ENCODE measurements at regions not wholly inside any gene's neighbourhood (a gene's known extent, or its start where the extent isn't known, plus 50 kb on each side); places are given as distances from the start of the nearest gene placed in this dataset.

DNA sequence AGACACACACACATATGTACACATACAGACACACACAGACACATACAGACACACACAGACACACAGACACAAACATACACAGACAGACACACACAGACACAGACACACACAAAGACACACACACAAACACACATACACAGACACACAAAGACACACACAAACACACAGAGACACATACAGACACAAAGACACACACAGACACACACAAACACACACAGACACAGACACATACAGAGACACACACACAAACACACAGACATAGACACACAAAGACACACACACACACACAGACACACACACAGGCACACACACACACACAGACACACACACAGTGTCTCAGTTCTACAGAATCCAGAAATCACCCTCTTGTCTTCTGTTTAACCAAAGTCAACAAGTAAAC lies 280.7 kb downstream of the ASMT start:
- Histone ChIP-seq H3K4me1 (ENCODE audit: control insufficient read depth, insufficient read depth, low read depth, low read length) (no peaks in the 10 kb centered on the region), H2AK5ac (ENCODE audit: low read length, severe bottlenecking) (no peak overlapping the region), H2BK12ac (ENCODE audit: low read length in 2 of 2) (no peak overlapping the region), H3K36me3 (ENCODE audit: control insufficient read depth in 1 of 2, insufficient read depth in 2 of 2, low read depth in 1 of 2, low read length in 2 of 2) (no peaks in the 10 kb centered on the region), H3K9me3 (ENCODE audit: control insufficient read depth, low read length) (no peaks in the 10 kb centered on the region), H2AFZ (ENCODE audit: low read depth, low read length) (no peak overlapping the region), H2BK120ac (ENCODE audit: low read depth, low read length) (no peak overlapping the region), H3K9ac (ENCODE audit: low read length) (no peak overlapping the region), H3K14ac (ENCODE audit: low read length in 2 of 2) (no peak overlapping the region), H3K4ac (ENCODE audit: low read depth in 1 of 2, low read length in 2 of 2) (no peak overlapping the region), H3K27ac (ENCODE audit: low read length, poor library complexity, severe bottlenecking) (no peak overlapping the region), H2BK15ac (ENCODE audit: low read depth, poor library complexity, severe bottlenecking) (no peak overlapping the region), H3K79me1 (replicated peaks; ENCODE audit: low read length, poor library complexity, severe bottlenecking) (no peaks in the 10 kb centered on the region), H3K4me2 (ENCODE audit: low read length, poor library complexity, severe bottlenecking) (no peak overlapping the region), H3K4me3 (ENCODE audit: insufficient read depth in 1 of 2, low read depth in 1 of 2, low read length in 2 of 2) (no peak overlapping the region), H3K27me3 (ENCODE audit: control insufficient read depth in 1 of 2, insufficient read depth in 1 of 2, low read length in 2 of 2) (no peaks in the 10 kb centered on the region), H3K18ac (ENCODE audit: low read depth in 1 of 2, low read length in 2 of 2) (no peak overlapping the region), H3K23ac (ENCODE audit: low read length in 2 of 2) (no peak overlapping the region), H4K8ac (ENCODE audit: low read length) (no peak overlapping the region), H2BK5ac (ENCODE audit: low read depth, low read length, poor library complexity, severe bottlenecking) (no peak overlapping the region), H4K91ac (ENCODE audit: low read length) (no peak overlapping the region)
- no peak for DNase-seq

DNA sequence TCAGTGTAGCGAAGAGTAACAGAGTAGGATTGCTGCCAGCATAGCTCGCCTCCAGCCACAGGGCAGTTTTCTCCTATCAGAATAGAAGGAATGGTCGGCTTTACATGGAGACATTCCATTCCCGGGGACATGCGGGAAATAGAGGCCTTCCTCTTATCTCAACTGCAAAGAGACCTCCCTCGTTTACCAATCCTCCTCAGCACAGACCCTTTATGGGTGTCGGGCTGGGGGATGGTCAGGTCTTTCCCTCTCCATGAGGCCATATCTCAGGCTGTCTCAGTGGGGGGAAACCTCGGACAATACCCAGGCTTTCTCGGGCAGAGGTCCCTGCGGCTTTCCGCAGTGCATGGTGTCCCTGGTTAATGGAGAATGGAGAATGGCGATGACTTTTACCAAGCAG lies 285.0 kb downstream of the ASMT start:
- no peak for DNase-seq
- Histone ChIP-seq H3K9ac (ENCODE audit: low read length) (no peak overlapping the region), H3K4me3 (ENCODE audit: insufficient read depth in 1 of 2, low read depth in 1 of 2, low read length in 2 of 2) (no peak overlapping the region), H3K36me3 (ENCODE audit: control insufficient read depth in 1 of 2, insufficient read depth in 2 of 2, low read depth in 1 of 2, low read length in 2 of 2) (no peaks in the 10 kb centered on the region), H3K23ac (ENCODE audit: low read length in 2 of 2) (no peak overlapping the region), H3K9me3 (ENCODE audit: control insufficient read depth, low read length) (peaks cover 9% of the 10 kb centered on the region), H2BK15ac (ENCODE audit: low read depth, poor library complexity, severe bottlenecking) (no peak overlapping the region), H2BK120ac (ENCODE audit: low read depth, low read length) (no peak overlapping the region), H4K8ac (ENCODE audit: low read length) (no peak overlapping the region), H2AFZ (ENCODE audit: low read depth, low read length) (no peak overlapping the region), H3K27ac (ENCODE audit: low read length, poor library complexity, severe bottlenecking) (no peak overlapping the region), H3K27me3 (ENCODE audit: control insufficient read depth in 1 of 2, insufficient read depth in 1 of 2, low read length in 2 of 2) (no peaks in the 10 kb centered on the region), H3K79me1 (replicated peaks; ENCODE audit: low read length, poor library complexity, severe bottlenecking) (no peaks in the 10 kb centered on the region), H2BK5ac (ENCODE audit: low read depth, low read length, poor library complexity, severe bottlenecking) (no peak overlapping the region), H3K4me1 (ENCODE audit: control insufficient read depth, insufficient read depth, low read depth, low read length) (no peaks in the 10 kb centered on the region), H2BK12ac (ENCODE audit: low read length in 2 of 2) (no peak overlapping the region), H3K4me2 (ENCODE audit: low read length, poor library complexity, severe bottlenecking) (no peak overlapping the region), H3K14ac (ENCODE audit: low read length in 2 of 2) (no peak overlapping the region), H4K91ac (ENCODE audit: low read length) (no peak overlapping the region), H3K4ac (ENCODE audit: low read depth in 1 of 2, low read length in 2 of 2) (no peak overlapping the region), H3K18ac (ENCODE audit: low read depth in 1 of 2, low read length in 2 of 2) (no peak overlapping the region), H2AK5ac (ENCODE audit: low read length, severe bottlenecking) (no peak overlapping the region)
- WGBS: 61% methylated on average over 12 of the region's 12 CpGs

DNA sequence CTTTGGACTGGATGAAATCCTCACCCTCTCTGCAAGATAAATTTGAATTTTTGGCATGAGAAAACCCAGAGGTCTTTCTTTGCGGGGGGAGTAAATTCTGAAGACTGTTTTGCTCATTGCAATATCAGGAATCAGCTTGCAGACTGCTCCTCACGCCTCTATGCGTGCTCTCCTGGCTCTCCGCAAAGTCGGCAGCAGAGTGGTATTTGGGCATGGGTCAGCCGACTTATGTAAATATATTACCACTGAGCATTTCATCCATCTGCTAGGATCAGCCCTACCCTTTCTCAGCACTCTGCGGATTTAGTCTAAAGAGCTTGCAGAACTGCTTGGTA lies 288.0 kb downstream of the ASMT start:
- Histone ChIP-seq H2BK120ac (ENCODE audit: low read depth, low read length) (no peak overlapping the region), H3K27me3 (ENCODE audit: control insufficient read depth in 1 of 2, insufficient read depth in 1 of 2, low read length in 2 of 2) (no peaks in the 10 kb centered on the region), H3K23ac (ENCODE audit: low read length in 2 of 2) (no peak overlapping the region), H2AK5ac (ENCODE audit: low read length, severe bottlenecking) (no peak overlapping the region), H3K79me1 (replicated peaks; ENCODE audit: low read length, poor library complexity, severe bottlenecking) (no peaks in the 10 kb centered on the region), H3K4me2 (ENCODE audit: low read length, poor library complexity, severe bottlenecking) (no peak overlapping the region), H3K27ac (ENCODE audit: low read length, poor library complexity, severe bottlenecking) (no peak overlapping the region), H3K9me3 (ENCODE audit: control insufficient read depth, low read length) (peaks cover 13% of the 10 kb centered on the region), H3K14ac (ENCODE audit: low read length in 2 of 2) (no peak overlapping the region), H3K9ac (ENCODE audit: low read length) (no peak overlapping the region), H4K91ac (ENCODE audit: low read length) (no peak overlapping the region), H2BK12ac (ENCODE audit: low read length in 2 of 2) (no peak overlapping the region), H2AFZ (ENCODE audit: low read depth, low read length) (no peak overlapping the region), H3K4ac (ENCODE audit: low read depth in 1 of 2, low read length in 2 of 2) (no peak overlapping the region), H3K18ac (ENCODE audit: low read depth in 1 of 2, low read length in 2 of 2) (no peak overlapping the region), H4K8ac (ENCODE audit: low read length) (no peak overlapping the region), H2BK5ac (ENCODE audit: low read depth, low read length, poor library complexity, severe bottlenecking) (no peak overlapping the region), H2BK15ac (ENCODE audit: low read depth, poor library complexity, severe bottlenecking) (no peak overlapping the region), H3K4me3 (ENCODE audit: insufficient read depth in 1 of 2, low read depth in 1 of 2, low read length in 2 of 2) (no peak overlapping the region), H3K4me1 (ENCODE audit: control insufficient read depth, insufficient read depth, low read depth, low read length) (no peaks in the 10 kb centered on the region), H3K36me3 (ENCODE audit: control insufficient read depth in 1 of 2, insufficient read depth in 2 of 2, low read depth in 1 of 2, low read length in 2 of 2) (no peaks in the 10 kb centered on the region)
- no peak for DNase-seq
- WGBS: 82% methylated on average over 7 of the region's 7 CpGs

DNA sequence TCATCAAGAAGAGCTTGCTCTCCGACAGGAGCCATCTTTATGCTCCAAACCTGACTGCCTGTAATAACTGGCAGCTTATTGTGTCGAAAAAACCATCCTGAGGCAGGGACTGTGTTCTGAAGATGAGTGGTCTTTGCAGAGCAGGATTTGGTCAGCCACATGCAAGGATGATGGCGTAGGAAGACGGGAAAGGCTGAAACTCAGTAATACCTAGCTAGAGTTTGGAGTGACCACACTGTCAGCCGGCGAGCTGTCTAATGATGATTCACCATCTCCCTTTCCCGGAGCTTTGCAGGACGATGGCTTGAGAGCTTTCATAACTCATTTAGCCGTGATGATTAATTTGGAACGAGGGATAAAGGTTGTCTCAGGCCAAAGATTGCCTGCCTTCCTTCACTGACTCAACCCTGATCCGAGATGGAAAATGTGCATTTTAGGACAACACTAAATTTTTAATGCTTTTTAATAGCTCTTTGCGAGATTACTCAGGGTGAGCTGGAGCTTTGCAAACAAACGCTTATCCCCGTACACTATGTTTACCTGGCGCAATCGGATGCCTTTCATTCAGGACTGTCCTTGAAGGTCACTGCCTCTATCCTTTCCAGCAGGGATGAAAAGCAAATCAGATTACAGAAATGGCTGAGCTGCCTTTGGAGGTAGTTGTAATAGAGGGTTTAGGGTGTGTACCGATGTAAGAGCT lies 288.5 kb downstream of the ASMT start:
- Histone ChIP-seq H2AK5ac (ENCODE audit: low read length, severe bottlenecking) (no peak overlapping the region), H3K4me2 (ENCODE audit: low read length, poor library complexity, severe bottlenecking) (no peak overlapping the region), H2BK15ac (ENCODE audit: low read depth, poor library complexity, severe bottlenecking) (no peak overlapping the region), H2BK12ac (ENCODE audit: low read length in 2 of 2) (no peak overlapping the region), H3K4ac (ENCODE audit: low read depth in 1 of 2, low read length in 2 of 2) (no peak overlapping the region), H4K91ac (ENCODE audit: low read length) (no peak overlapping the region), H3K4me1 (ENCODE audit: control insufficient read depth, insufficient read depth, low read depth, low read length) (no peaks in the 10 kb centered on the region), H3K9ac (ENCODE audit: low read length) (no peak overlapping the region), H4K8ac (ENCODE audit: low read length) (no peak overlapping the region), H3K18ac (ENCODE audit: low read depth in 1 of 2, low read length in 2 of 2) (no peak overlapping the region), H3K79me1 (replicated peaks; ENCODE audit: low read length, poor library complexity, severe bottlenecking) (no peaks in the 10 kb centered on the region), H3K27me3 (ENCODE audit: control insufficient read depth in 1 of 2, insufficient read depth in 1 of 2, low read length in 2 of 2) (no peaks in the 10 kb centered on the region), H3K36me3 (ENCODE audit: control insufficient read depth in 1 of 2, insufficient read depth in 2 of 2, low read depth in 1 of 2, low read length in 2 of 2) (no peaks in the 10 kb centered on the region), H3K4me3 (ENCODE audit: insufficient read depth in 1 of 2, low read depth in 1 of 2, low read length in 2 of 2) (no peak overlapping the region), H2AFZ (ENCODE audit: low read depth, low read length) (no peak overlapping the region), H3K9me3 (ENCODE audit: control insufficient read depth, low read length) (peaks cover 13% of the 10 kb centered on the region), H3K27ac (ENCODE audit: low read length, poor library complexity, severe bottlenecking) (no peak overlapping the region), H2BK120ac (ENCODE audit: low read depth, low read length) (no peak overlapping the region), H2BK5ac (ENCODE audit: low read depth, low read length, poor library complexity, severe bottlenecking) (no peak overlapping the region), H3K23ac (ENCODE audit: low read length in 2 of 2) (no peak overlapping the region), H3K14ac (ENCODE audit: low read length in 2 of 2) (no peak overlapping the region)
- WGBS: 79% methylated on average over 17 of the region's 17 CpGs
- peak; percentile 1 for DNase-seq
